ENCODE measurements at regions not wholly inside any gene's neighbourhood (a gene's known extent, or its start where the extent isn't known, plus 50 kb on each side); places are given as distances from the start of the nearest gene placed in this dataset.

DNA sequence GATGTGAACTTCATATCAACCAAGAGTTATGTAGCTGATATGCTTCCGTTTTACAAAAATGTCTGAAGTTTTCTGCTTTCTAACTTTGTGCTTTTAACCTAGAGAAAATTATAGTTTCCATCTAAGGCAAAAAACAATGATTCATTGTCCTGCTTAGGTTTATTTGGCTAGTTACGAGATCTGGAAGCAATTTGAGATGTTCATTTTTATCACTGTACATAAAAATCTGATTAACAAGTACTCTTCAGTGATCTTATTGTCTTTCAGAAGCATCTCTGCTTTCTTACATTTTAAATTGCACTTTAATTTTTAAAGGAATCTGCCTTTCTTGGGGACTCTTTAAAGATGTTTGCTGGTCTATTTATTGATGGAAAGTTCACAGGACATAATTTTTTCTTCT is 188.1 kb downstream of the RFC3 start:
- TF ChIP-seq, protein P1, sequence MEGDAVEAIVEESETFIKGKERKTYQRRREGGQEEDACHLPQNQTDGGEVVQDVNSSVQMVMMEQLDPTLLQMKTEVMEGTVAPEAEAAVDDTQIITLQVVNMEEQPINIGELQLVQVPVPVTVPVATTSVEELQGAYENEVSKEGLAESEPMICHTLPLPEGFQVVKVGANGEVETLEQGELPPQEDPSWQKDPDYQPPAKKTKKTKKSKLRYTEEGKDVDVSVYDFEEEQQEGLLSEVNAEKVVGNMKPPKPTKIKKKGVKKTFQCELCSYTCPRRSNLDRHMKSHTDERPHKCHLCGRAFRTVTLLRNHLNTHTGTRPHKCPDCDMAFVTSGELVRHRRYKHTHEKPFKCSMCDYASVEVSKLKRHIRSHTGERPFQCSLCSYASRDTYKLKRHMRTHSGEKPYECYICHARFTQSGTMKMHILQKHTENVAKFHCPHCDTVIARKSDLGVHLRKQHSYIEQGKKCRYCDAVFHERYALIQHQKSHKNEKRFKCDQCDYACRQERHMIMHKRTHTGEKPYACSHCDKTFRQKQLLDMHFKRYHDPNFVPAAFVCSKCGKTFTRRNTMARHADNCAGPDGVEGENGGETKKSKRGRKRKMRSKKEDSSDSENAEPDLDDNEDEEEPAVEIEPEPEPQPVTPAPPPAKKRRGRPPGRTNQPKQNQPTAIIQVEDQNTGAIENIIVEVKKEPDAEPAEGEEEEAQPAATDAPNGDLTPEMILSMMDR (IDR thresholded peaks at IDR 0.05) = no peak
- no peak for TF ChIP-seq POLR2A (IDR thresholded peaks at IDR 0.05)

Measured in heart left ventricle (tissue), 13 donors.